Left cardiac atrium (tissue), 4 donors: ENCODE measurements at regions not wholly inside any gene's neighbourhood (a gene's known extent, or its start where the extent isn't known, plus 50 kb on each side); places are given as distances from the start of the nearest gene placed in this dataset.

Experiments used
- ATAC-seq, 2 donors: fragments of 200-7000 bp; cut with Tn5 transposase; one replicate each; pipeline ENCODE4 v1.9.1; 2020; ENCODE audit warnings: mild to moderate bottlenecking in 2 of 2, moderate library complexity in 2 of 2
- DNase-seq: peaks from one replicate; pipeline ENCODE4 v3.0.0-alpha.2; 2020
- intact Hi-C, 2 donors: fragments of 100-400 bp; cut with DNase I; formaldehyde crosslinking; loops; one replicate each; pipeline versions ENCODE4 v1.14.1 to v1.15.1; 2022 to 2023
- donor health status: DM: no; HTN: yes; CAD: no.
- donor health status: DM: no; HTN: yes; CAD: no; lungs with severe emphysema.
- donor health status: DM: yes; HTN: yes; CAD: no.
- donor health status: Dilated cardiomyopathy.

DNA sequence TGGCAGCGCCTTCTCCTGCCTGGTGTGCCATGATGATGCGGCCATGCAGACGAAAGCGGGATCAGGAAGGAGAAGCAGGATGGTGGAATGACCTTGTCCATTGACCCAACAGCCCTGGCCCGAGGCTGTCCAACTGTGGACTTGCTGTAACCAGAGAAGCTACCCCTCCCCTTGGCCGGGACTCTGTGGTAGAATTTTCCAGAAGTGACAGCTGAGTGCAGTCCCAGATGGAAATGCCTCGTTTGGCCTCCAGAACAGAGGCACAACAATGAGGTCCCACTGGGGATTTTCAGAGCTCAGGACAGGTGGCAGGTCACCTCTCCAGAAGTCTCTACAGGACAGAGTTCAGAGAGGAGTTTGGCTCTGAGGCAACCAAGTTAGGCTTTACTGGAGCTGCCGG, 299.2 kb upstream of the CDH4 start:
- DNase-seq (no peak), ATAC-seq (no peak)
- intact Hi-C loops, result no loop called here

DNA sequence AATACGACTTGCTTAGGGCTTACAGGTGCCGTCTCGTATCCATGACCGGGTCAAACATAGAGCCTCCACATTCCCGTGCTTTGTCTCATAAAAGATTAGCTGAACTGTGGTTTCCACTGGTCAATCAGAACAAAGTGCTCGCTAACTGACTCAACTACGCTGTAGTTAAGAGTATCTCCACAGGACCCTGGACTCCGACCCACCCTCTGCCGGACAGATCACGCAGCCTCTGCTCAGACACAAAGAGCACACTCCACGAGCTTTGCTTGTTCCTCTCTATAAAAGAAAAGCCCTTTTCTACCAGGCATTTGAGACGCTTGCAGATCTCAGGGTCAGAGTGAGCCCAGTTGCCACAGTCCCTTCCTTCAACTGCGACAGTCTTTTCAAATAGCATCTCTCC, 298.7 kb upstream of the CDH4 start:
- intact Hi-C loops, result no loop called here
- ATAC-seq (no peak), DNase-seq (no peak)

DNA sequence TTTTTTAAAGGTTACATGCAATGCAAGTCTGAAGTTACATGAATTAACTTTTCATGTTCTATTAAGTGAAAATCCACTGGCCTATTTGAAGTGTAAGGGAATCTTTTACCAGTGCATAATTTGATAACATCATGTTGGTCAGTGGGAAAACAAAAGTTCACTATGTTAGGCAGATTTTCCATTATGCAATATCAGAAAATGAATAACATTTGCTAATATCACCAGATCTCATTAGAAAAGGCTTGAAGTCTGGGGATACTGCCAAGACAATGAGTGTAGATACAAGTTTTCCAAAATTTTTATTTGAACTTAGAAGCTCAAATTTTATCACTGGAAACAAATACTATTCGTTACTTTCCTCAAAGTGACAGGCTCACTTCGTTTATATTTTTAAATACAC, 296.4 kb upstream of the CDH4 start:
- DNase-seq, result no peak
- ATAC-seq, result no peak
- intact Hi-C loops, result no loop called here

DNA sequence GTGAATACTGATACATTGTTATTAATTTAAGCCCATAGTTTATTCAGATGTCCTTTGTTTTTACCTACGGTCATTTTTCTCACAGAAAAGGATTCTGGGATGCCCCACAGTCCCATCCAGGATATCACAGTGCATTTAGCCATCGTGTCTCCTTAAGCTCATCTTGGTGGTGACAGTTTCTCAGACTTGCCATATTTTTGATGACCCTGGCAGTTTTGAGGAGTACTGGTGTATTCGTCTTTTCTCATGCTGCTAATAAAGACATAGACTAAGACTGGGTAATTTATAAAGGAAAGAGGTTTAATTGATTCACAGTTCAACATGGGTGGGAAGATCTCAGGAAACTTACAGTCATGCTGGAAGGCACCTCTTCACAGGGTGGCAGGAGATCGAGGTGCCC, 295.9 kb upstream of the CDH4 start:
- DNase-seq (no peak), ATAC-seq (no peak)
- intact Hi-C loops, result no loop called here

DNA sequence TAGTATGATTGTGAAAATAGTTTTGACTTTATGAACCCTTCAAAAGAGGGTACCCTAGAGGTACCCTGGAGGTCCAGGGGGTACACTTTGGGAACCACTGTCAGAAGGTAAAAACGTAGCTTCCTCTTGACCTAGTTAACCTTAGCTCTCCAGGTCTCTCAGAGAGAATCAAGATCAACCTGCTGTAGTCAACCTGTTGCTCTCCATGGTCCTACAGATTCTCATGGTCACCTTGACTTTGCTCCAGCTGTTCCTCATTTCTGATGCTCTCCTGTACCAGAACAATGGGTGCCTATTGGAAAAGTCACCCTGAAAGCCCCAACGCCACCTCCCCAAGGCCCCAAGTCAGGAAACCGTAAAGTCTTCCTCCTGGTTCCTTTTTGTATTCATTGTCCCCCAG, 294.4 kb upstream of the CDH4 start:
- DNase-seq (no peak), ATAC-seq (no peak)
- intact Hi-C loops, result no loop called here

DNA sequence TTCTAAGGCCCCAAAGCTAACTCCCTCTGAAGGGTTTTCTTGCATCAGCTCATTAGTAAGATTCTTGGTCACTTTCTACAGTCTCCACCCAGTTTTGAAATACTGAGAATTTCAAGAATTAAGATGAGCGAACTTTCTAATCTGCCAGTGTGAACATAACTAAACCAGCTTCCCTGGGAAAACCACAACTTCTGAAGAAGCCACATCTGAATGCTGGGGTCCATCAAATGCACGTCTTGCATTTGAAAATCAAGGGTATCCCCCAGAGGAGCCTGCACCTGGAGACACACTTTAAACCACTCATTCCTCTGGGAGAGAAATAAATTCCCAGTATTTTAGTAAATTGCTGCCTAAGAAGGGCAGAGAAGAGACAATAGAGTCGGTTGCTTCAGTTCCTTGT, 292.1 kb upstream of the CDH4 start:
- ATAC-seq (no peak), DNase-seq (no peak)
- intact Hi-C loops, result no loop called here

DNA sequence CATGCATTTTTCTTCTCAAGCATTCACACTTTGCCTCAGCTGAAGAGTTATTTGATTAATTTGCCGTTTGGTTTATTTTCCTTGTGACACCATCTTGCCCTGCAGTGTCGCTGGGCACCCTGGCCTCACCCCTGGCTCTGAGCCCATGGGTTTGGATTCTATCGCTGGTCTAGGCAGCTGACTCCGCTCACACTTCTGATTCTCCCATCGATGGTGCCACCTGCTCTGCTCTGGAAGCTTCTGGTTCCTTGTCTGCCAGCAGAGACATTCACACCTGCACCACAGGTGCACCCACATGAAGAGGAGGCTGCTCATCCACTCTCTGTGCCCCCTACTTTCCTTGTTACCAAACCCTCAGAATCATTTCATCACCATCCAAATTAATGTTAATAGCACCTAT, 291.6 kb upstream of the CDH4 start:
- DNase-seq (no peak), ATAC-seq (no peak)
- intact Hi-C loops, result no loop called here

DNA sequence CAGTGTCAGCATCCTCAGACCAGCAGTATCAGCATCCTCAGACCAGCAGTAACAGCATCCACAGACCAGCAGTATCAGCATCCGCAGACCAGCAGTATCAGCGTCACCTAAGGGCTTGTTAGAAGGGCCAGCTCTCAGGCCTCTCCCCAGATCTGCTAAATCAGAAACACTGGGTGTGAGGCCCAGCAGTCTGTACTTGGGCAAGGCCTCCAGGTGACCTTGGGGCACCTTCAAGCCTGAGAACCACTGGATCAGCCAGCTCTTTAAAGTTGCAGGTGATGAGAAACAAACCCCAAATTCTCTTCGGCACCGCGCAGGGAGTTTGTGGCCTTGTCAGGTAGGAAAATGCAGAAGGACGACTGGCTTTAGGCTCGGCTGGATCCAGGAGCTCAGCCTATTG, 290.5 kb upstream of the CDH4 start:
- ATAC-seq (no peak), DNase-seq (no peak)
- intact Hi-C loops, result no loop called here

DNA sequence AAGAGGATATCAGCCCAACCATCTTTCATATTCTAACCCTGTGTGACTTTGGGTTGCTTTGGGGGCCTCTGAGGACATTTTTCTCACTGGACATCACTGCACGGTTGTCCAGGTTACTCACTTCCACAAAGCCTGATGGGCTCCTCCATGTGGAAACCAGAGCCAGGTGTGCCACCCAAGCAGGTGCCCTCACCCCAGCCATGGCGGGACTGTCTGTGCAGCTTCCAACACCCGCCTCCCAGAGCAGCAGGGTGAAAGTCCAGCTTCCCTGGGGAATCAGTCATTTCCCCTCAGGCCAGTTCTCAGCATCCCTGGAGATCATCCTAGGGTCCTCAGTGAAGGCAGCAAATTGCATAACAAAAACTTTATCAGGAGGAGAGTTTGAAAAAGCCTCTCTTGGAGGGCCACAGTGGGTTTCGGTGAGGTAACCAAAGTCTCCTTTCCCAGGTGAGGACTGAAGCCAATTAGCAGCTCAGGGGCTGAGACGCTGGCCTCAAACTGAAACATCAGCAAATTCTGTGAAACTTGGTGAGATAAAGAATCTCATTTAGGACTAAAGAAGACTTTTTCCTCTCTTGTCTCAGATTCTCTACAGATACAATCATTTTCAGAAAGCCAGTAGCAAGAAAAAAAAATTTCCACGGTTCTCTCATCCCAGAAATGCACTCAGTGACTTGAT, 289.6 kb upstream of the CDH4 start:
- DNase-seq, result no peak
- ATAC-seq, result no peak
- intact Hi-C loops, result no loop called here

DNA sequence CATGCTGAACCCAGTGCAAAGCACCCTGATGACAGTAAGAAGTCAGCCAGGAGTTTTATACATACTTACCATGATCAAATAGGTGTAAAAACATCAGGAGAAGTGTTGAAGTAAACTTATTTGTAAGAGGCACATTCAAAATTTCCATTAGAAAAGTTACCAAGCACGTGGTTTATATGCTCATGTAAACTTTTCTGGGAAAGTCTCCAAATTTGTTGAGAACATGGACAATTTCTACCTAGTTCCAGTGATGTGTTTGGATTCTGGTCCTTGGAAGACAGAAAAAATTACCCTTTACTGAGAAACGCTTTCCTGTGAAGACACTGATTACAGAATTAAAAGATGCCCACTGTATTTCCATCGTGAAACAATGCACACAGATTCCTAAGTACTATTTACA, 288.9 kb upstream of the CDH4 start:
- ATAC-seq, result no peak
- intact Hi-C loops, result no loop called here
- no peak for DNase-seq

DNA sequence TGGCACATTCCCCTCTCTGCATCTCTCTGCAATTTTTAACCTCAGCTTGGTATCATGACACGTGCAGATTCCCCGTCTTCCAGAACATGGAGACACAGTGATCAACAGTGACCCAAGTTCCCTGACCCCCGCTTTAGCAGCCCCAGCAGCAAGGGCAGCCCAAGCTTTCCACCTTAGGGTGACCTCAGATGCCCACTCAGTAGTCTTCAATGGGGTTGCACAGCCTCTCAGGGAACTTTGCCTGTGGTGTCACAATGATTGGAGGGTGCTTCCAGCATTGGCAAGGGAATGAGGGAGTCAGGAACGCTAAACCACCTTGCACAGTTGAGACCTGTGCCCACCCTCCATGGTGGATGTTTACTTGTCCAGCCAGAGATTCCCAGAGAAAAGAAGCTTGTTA, 287.1 kb upstream of the CDH4 start:
- intact Hi-C loops, result no loop called here
- ATAC-seq, result no peak
- no peak for DNase-seq

DNA sequence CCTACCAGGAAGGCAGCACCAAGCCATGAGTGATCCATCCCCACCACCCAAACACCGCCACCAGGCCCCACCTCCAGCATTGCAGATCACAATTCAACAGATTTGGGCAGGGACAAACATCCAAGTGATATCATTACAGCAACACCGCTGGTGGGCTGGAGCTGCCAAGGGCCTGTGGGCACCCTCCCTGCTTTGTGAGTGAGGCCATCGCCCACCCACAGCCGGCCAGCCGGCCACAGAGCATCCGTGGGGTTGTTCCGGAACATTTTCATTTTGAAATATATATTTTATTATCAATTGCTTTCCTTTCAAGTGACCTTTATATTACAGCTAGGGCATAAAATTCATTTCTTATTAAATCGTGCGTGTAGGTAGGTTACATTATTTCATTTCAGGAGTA, 286.0 kb upstream of the CDH4 start:
- DNase-seq, result no peak
- no peak for ATAC-seq
- intact Hi-C loops, result no loop called here

DNA sequence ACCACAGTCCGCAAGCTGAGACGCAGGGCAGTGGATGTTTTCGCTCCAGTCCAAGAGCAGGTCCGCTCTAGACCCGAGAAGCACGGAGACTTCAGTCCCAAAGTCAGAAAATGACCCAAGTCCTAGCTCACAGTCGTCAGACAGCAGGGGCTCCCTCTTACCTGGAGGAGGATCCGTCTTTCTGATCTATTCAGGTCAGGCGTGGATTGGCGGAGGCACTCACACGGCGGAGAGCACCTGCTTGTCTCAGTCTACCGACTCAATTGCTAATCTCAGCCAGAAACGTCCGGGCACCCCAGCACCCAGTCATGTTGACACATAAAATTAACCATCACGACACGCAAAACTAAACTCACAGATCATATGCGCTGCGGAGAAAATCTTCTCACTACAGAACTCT, 285.3 kb upstream of the CDH4 start:
- no peak for DNase-seq
- no peak for ATAC-seq
- intact Hi-C loops, result no loop called here

DNA sequence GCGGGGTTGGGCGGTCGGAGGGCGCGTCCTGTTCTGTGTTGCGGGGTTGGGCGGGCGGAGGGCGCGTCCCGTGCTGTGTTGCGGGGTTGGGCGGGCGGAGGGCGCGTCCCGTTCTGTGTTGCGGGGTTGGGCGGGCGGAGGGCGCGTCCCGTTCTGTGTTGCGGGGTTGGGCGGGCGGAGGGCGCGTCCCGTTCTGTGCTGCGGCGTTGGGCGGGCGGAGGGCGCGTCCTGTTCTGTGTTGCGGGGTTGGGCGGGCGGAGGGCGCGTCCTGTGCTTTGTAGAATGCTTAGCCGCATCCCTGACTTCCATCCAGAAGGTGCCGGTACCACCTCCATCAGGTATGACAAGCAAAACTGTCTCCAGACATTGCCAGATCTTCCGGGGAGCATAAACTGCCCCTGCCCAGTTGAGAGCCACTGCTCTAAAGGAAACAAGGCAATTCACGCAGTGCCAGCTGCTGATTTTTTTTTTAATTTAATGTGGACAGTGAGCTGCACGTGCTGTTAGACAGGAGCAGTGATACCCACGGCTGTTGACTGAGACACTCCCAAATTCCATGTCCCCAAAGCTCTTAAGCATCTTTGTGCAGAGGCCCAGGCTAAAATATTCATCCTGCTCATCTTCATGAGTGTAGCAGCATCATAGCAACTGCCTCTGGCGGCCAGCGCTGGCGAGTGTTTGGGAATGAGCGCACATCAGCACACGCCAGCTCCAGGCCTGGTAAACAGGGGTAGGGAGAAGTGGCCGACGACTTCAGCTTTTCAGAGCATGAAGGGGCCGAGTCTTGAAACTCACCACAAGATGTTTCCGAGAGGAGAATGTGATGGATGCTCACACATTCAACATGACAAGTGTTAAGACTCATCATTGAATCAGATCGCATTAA, 284.4 kb upstream of the CDH4 start:
- DNase-seq (no peak), ATAC-seq (no peak)
- intact Hi-C loops, result no loop called here

DNA sequence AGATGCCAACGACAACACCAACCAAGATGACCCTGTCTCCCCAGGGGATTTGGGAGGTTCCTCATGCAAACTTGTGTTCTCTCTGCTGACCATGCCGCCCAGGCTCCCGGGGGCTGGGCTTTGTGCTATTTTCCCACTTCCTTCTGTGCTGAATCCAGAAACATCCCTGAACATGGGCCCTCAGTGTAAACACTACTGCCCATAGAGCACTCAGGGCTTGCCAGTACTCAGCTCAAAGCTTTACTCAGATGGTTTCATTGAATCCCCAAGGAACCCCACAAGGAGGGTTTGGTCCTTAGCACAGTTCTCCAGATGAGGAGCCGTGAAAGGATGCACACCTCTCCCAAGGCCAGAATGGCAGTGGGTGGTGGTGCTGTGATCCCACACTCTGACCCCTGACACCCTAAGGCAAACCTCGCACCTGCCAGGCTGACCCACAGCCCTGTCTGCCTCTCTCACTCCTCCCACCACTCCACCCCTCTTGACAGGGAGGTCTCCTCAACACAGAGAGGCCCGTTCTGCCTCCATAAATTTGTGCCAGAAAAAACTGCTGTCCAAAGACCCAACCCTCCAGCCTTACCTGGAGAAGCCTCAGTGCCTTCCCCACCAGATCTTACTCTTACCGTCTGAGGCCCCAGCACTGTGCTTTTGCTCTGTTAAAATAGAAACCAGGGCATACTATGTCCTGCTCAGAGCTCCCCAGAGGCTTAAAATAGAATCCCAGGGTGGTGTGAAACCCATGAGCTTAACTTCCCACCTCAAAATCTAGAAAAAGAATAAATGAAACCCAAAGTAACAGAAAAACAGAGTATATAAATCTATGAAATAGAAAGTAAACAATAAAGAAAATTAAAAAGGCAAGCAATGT, 283.0 kb upstream of the CDH4 start:
- DNase-seq (no peak), ATAC-seq (no peak)
- intact Hi-C loops, result no loop called here

DNA sequence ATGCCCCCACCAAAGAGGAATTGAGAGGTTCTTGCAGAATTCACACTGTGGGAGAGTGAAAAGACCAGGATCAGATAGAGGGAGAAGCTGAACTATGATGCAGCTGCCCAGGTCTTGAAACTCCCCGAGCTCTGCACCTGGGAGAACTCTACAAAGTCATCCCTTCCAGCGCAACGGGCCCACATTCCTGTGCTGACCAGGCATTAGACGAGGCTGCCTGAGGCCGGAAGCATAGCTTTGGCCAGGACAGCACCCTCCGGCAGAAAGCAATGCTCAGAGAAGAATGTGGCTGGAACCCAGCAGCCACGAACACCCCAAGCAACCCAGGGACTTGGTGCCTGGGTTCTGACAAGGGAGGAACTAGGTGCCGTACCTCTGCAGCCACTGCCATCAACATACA, 281.5 kb upstream of the CDH4 start:
- DNase-seq (no peak), ATAC-seq (no peak)
- intact Hi-C loops, result no loop called here

DNA sequence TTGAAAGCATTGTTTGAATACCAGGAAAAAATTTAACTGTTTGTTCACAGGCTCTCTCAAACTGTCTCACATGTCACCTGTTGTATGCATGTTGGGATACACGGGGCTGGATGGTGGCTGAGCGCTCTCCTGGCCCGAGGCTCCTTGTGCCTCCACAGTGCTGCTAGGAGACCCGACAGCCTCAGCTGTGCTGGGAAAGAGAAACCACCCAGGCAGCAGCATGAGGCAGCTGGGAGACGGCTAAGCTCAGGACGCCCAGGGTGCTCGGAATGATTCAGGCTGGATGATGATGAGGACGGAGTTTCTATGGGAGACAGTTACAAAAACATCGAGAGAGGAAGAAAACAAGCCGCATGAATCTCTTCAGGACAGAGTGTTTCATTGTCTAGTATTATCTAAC, 278.0 kb upstream of the CDH4 start:
- ATAC-seq (no peak), DNase-seq (no peak)
- intact Hi-C loops, result no loop called here

DNA sequence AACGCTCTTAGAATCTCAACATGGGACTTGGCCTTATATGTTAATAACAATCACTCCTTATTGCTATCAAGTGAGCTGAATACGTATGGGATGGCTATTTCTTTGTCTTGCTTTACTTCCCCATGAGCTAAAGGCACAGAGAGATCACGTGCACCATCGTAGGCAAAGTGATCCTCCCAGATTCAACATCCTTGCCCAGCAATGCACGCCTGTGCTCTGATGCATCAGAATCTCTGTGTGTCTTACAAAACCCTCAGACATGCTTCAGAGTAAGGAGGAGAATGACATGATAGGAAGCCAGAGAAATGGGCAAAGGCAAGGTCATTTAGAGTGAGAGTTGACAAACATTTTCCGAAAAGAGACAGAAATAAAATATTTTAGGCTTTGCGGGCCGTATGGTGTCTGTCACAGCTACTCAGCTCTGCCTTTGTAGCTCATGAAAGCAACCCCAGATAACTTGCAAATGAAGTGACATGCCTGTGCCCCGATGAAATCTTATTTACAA, 277.6 kb upstream of the CDH4 start:
- DNase-seq (no peak), ATAC-seq (no peak)
- intact Hi-C loops, result no loop called here

DNA sequence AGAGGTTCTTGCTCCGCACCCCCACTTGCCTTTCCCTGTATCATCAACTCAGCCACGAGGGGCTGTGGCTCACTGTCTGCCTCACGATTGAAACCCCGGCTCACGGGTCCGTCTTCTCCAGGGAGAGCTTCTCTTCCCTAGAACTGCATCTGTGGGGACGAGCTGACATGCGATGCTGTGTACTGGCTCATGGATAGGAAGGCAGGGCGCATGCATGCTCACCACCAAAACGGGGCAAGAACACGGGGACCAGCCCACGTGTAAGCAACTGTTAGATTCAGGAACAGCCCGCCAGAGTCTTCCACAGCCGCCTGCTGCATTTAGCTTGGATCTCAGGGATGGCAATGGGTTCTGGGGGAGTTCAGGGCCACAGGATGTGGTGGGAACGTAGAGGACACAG, 275.9 kb upstream of the CDH4 start:
- intact Hi-C loops, result no loop called here
- no peak for DNase-seq
- no peak for ATAC-seq

DNA sequence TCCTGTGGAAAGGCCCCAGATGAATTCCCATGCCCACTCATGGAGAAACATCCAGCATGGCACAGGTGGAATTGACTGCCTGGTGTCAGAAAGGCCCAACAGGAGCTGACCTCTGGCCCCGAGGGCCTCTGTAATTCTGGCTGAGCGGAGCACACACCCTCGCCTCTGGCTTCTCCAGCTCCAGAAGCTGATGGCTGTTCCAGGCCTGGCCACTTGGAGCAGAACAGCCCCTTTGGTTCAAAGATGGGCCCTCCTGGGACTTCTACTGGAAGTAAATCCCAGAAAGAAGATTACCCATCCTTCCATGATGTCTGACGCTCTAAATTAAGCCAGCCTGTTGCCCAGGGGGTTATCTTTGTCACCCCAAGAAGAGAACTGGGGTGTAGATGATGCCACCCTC, 275.1 kb upstream of the CDH4 start:
- ATAC-seq (no peak), DNase-seq (no peak)
- intact Hi-C loops, result no loop called here
